ENCODE measurements at regions not wholly inside any gene's neighbourhood (a gene's known extent, or its start where the extent isn't known, plus 50 kb on each side); places are given as distances from the start of the nearest gene placed in this dataset.

DNA sequence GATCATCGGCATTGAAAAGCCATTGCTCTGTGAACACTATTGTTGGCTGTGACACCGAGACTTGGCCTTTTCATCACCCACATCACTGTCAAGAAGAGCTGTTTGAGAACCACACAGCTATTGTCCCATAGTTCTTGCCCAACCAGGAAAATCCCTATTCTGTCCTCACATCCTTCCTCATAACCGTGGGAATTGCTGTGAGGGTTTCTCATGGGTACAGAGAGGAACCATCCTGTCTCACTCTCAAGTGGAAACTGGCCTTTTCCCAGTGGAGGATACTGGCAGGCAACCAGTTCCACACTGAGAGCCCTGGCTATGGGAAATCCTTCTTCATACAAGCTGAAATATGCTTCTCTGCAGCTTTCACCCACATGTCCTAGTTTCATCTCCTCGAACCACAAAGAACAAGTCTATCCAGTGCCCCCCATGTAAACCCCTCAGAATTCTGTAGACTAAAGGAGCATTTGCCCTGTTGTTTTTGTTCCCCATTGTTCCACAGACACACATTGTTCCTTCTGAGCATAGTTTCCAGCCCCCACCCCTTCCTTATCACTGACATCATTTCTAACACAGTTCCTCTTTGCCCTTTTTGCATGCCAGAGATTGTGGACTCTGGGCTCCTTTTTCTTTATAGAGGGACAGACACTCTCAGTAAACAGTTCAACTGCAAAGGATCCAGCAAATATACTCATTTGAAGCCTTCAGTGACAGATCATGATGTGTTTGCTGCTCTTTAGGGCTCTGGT, 57.8 kb upstream of the C5orf46 start:
- no peak for DNase-seq

DNA sequence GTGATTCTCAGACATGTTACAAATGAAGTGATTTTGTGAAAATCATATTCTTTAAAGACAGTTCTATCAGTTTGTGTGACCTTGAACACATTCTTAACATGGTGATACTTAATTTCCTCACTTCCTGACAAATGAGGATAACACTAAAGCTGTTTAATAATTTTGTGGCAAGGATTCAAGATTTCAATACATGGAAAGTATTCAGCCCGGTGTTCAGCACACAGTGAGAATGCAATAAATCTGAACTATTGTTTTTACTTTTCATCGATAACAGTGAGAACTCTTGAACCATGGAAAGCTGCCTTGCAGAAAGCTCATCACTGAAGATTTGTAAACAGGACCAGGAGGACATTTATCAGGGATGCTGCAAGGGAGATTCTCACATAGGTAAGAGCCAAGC, 57.1 kb upstream of the C5orf46 start:
- DNase-seq: no peak

DNA sequence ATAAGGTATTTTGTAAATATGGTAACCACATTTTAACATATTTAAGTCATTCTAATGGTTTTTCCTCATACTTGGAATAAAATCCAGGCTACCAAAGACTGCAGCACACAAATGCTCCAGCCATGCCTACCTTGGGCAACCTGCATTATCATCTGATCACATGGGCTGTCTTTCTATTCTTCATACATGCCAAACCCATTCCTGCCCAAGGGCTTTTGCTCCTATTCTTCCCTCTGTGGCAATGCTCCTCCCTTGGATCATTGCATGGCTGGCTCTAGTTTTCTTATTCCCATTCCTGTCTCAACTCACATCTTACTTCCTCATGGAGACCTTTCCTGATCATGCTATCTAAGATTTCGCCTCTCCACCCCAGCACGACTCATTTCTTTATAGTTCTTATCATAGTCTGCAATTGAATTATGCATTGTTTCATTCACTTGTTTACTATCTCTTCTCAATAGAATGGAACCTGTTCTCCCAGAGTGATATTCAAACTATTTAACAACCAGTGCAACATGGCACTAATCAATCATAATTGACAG, 54.9 kb upstream of the C5orf46 start:
- DNase-seq: no peak

GRCh38 chr5:147957901-147958300, 51.6 kb upstream of the C5orf46 start:
- DNase-seq: no peak

- DNase-seq: no peak
Observed at GRCh38 chr5:147956842-147957223, 50.5 kb upstream of the C5orf46 start.

DNA sequence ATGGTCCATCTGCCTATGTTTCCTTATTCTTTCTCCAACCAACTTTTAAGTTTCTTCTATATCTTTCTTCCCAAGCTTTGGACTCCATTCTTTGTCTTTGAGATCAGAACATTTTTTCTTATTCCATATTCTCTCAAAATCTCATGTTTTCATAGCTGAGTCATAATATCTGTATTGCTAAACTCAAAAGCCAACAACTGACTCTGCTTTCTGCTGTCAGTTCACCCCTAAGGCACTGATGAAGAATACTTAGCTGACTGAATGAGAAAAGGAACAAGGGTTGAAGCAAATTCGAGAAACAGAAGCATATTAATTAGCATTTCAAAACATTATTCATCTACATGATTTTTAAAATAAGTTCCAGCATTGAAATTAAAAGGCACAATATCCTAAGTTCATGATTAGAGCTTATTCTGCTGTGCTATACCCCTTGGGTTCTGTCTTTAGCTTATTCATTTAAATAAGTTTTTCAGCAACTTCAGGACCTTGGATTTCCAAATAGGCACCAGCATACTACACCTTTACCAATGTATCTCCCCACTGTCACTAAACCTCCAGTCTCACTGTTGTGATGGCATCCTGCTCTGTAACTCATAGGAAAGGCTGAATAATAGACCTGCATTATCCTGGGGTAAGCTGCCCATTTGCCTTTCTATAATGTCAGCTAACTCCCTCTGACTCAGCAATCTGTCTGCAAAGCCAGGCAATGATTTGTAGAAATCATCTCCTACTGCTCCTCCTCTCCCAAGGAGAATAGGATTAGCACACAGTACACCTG, 49.9 kb upstream of the C5orf46 start:
- no peak for DNase-seq
